OCI-LY3 (cell line): ENCODE measurements at regions not wholly inside any gene's neighbourhood (a gene's known extent, or its start where the extent isn't known, plus 50 kb on each side); places are given as distances from the start of the nearest gene placed in this dataset.
A peak's percentile ranks its signal among the peaks of the same experiment; 100 is the strongest.

Experiments used
- H2AFZ ChIP-seq: fragments of 200-600, 300-600 bp; shearing (Covaris generic); 2 replicates; pipeline ENCODE4 v1.6.0; 2014; ENCODE audit warnings: antibody characterized with exemption, low read depth, low read length
- H3K27ac ChIP-seq: fragments of 200-600, 300-600 bp; sonication (generic); 2 replicates; pipeline ENCODE4 v1.5.1; 2014; ENCODE audit warnings: mild to moderate bottlenecking, low read length, moderate library complexity, mixed read lengths
- H3K27me3 ChIP-seq: fragments of 200-600, 300-600 bp; sonication (generic); 2 replicates; pipeline ENCODE4 v1.6.1; 2014; ENCODE audit warnings: low read depth, low read length, mixed read lengths
- H3K36me3 ChIP-seq: fragments of 200-600, 300-600 bp; sonication (generic); replicated peaks from 2 replicates; pipeline ENCODE3; 2014; ENCODE audit warnings: low read depth, low read length, mixed read lengths
- H3K4me1 ChIP-seq: fragments of 300-600, 200-600 bp; sonication (generic); 2 replicates; pipeline ENCODE4 v1.6.1; 2014; ENCODE audit warnings: low read length, mixed read lengths
- H3K4me2 ChIP-seq: fragments of 200-600, 300-600 bp; sonication (generic); 2 replicates; pipeline ENCODE4 v1.6.1; 2014; ENCODE audit warnings: low read length, mixed read lengths
- H3K4me3 ChIP-seq: fragments of 300-600, 200-600 bp; sonication (generic); 2 replicates; pipeline ENCODE4 v1.5.1; 2014; ENCODE audit warnings: antibody characterized with exemption, mild to moderate bottlenecking, low read length, moderate library complexity
- H3K79me2 ChIP-seq: fragments of 300-600, 200-600 bp; shearing (Covaris generic); 2 replicates; pipeline ENCODE4 v1.6.1; 2014; ENCODE audit warnings: mild to moderate bottlenecking, low read length, mixed read lengths
- H3K9ac ChIP-seq: fragments of 300-600, 200-600 bp; shearing (Covaris generic); 2 replicates; pipeline ENCODE4 v1.6.0; 2014; ENCODE audit warnings: mild to moderate bottlenecking, low read length, moderate library complexity
- H3K9me3 ChIP-seq: fragments of 200-600, 300-600 bp; shearing (Covaris generic); 2 replicates; pipeline ENCODE4 v1.6.1; 2014; ENCODE audit warnings: low read length, mixed read lengths; ENCODE audit not compliant: insufficient read depth
- H4K20me1 ChIP-seq: fragments of 200-600, 300-600 bp; sonication (generic); 2 replicates; pipeline ENCODE4 v1.6.1; 2016; ENCODE audit warnings: low read length, mixed read lengths; ENCODE audit not compliant: insufficient read depth
- CTCF ChIP-seq: fragments of 200-600, 300-600 bp; sonication (generic); IDR thresholded peaks from 2 replicates; pipeline ENCODE4 v1.5.1; 2014; ENCODE audit warnings: antibody characterized with exemption, low read length, low read depth
- EZH2phosphoT487 ChIP-seq: fragments of 200-600 bp; shearing (Covaris generic); IDR thresholded peaks from 2 replicates; pipeline ENCODE4 v1.6.1; 2018; ENCODE audit warnings: antibody characterized with exemption, mixed run types, low read depth

GRCh38 chr6:166786704-166787293, 159.7 kb upstream of the RPS6KA2 start:
- Histone ChIP-seq H3K9ac (no peak overlapping the region), H3K27me3 (no peaks in the 10 kb centered on the region), H3K4me1 (no peaks in the 10 kb centered on the region; the same call in 1 of the 2 replicates), H3K36me3 (no peaks in the 10 kb centered on the region), H3K9me3 (no peaks in the 10 kb centered on the region), H2AFZ (no peak overlapping the region), H3K27ac (no peak overlapping the region), H3K4me2 (no peak overlapping the region), H3K79me2 (no peaks in the 10 kb centered on the region), H3K4me3 (no peak overlapping the region), H4K20me1 (no peaks in the 10 kb centered on the region)
- TF ChIP-seq EZH2phosphoT487 = no peak
- peak; percentile 69 for TF ChIP-seq CTCF

- TF ChIP-seq CTCF (no peak), EZH2phosphoT487 (no peak)
- H4K20me1 ChIP-seq = no peaks in the 10 kb centered on the region
- H3K27me3 ChIP-seq = no peaks in the 10 kb centered on the region
- no peak overlapping the region for H3K9ac ChIP-seq
- H3K4me1 ChIP-seq = no peaks in the 10 kb centered on the region; the same call in 1 of the 2 replicates
- H3K4me3 ChIP-seq = no peak overlapping the region
- H3K27ac ChIP-seq = no peak overlapping the region
- no peak overlapping the region for H3K4me2 ChIP-seq
- H3K79me2 ChIP-seq = no peaks in the 10 kb centered on the region
- H2AFZ ChIP-seq = no peak overlapping the region
- H3K36me3 ChIP-seq = no peaks in the 10 kb centered on the region
- H3K9me3 ChIP-seq = no peaks in the 10 kb centered on the region
These were observed 158.1 kb upstream of the RPS6KA2 start for GRCh38 chr6:166785131-166785530.

- Histone ChIP-seq H4K20me1 (no peaks in the 10 kb centered on the region), H3K4me2 (no peak overlapping the region), H3K79me2 (no peaks in the 10 kb centered on the region), H3K27me3 (peaks cover under 1% of the 10 kb centered on the region; the same call in 1 of the 2 replicates), H3K9ac (no peak overlapping the region), H3K9me3 (no peaks in the 10 kb centered on the region), H3K4me3 (no peak overlapping the region), H3K27ac (no peak overlapping the region), H3K4me1 (no peaks in the 10 kb centered on the region; the same call in 1 of the 2 replicates), H2AFZ (no peak overlapping the region), H3K36me3 (no peaks in the 10 kb centered on the region)
- TF ChIP-seq EZH2phosphoT487 = no peak
- TF ChIP-seq CTCF = no peak
These were observed 157.6 kb upstream of the RPS6KA2 start for GRCh38 chr6:166784691-166785090.

- no peak overlapping the region for H3K9ac ChIP-seq
- no peaks in the 10 kb centered on the region for H3K79me2 ChIP-seq
- peaks cover 10% of the 10 kb centered on the region for H3K4me1 ChIP-seq
- no peak overlapping the region for H3K4me3 ChIP-seq
- TF ChIP-seq EZH2phosphoT487 (no peak), CTCF (no peak)
- no peak overlapping the region for H3K4me2 ChIP-seq
- H4K20me1 ChIP-seq = no peaks in the 10 kb centered on the region
- H3K9me3 ChIP-seq = no peaks in the 10 kb centered on the region
- H3K27me3 ChIP-seq = peaks cover 20% of the 10 kb centered on the region
- H3K27ac ChIP-seq = no peak overlapping the region
- no peak overlapping the region for H2AFZ ChIP-seq
- H3K36me3 ChIP-seq = no peaks in the 10 kb centered on the region
These were observed 155.5 kb upstream of the RPS6KA2 start for GRCh38 chr6:166782520-166782919.
